SK-N-MC (cell line): ENCODE measurements at regions not wholly inside any gene's neighbourhood (a gene's known extent, or its start where the extent isn't known, plus 50 kb on each side); places are given as distances from the start of the nearest gene placed in this dataset.

Experiments
- EZH2 ChIP-seq: fragments of 200-600 bp; sonication (generic); IDR thresholded peaks from one replicate; pipeline ENCODE4 v1.6.1; 2017; ENCODE audit warnings: antibody characterized with exemption
- FOXP2 ChIP-seq: optimal IDR thresholded peaks from 2 replicates; pipeline ENCODE3; 2011; ENCODE audit warnings: mild to moderate bottlenecking, moderate library complexity; ENCODE audit not compliant: insufficient read depth; ENCODE audit errors: extremely low read length, control extremely low read depth
- POLR2AphosphoS5 ChIP-seq: IDR thresholded peaks from 2 replicates; pipeline ENCODE4 v1.6.1; 2012; ENCODE audit warnings: mild to moderate bottlenecking, low read depth, low read length, borderline replicate concordance

DNA sequence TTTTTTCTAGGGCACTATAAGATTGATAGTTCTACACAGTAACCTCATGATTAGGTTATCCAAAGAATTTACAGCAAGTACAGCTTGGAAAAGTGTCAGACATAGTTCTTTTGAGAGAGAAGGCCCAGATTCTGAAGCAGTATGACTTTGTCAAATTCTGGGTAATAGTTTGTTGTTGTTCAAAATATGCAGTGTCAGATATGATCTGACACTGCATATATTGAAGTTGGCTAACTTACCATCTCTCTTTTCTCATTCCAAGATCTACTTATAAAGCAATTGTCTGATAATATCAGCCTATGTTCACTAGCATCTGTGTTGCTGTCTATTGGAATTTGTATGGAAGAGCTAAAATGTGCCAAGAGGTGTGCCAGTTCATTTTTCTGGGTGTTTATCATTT is 160.1 kb downstream of the CTH start:
- TF ChIP-seq POLR2AphosphoS5 (no peak), EZH2 (no peak), FOXP2 (no peak)
